GM12874 (cell line): ENCODE measurements at regions not wholly inside any gene's neighbourhood (a gene's known extent, or its start where the extent isn't known, plus 50 kb on each side); places are given as distances from the start of the nearest gene placed in this dataset.

Experiments used
- CTCF ChIP-seq: IDR thresholded peaks from 2 replicates; pipeline ENCODE4 v1.5.1; 2011; ENCODE audit warnings: low read depth, mild to moderate bottlenecking, control low read depth, low read length, moderate library complexity; ENCODE audit not compliant: insufficient read depth

- no peak for TF ChIP-seq CTCF
Observed at GRCh38 chr4:35710343-35710742, 534.0 kb downstream of the ARAP2 start.

GRCh38 chr4:35711127-35711526 lies 533.2 kb downstream of the ARAP2 start:
- no peak for TF ChIP-seq CTCF

- no peak for TF ChIP-seq CTCF
Observed at GRCh38 chr4:35723973-35724372, 520.3 kb downstream of the ARAP2 start.

- peak; percentile 19; the same call in 1 of the 2 replicates for TF ChIP-seq CTCF
Observed at GRCh38 chr4:35725131-35725530, 519.2 kb downstream of the ARAP2 start.

GRCh38 chr4:35730414-35730813 lies 513.9 kb downstream of the ARAP2 start:
- no peak for TF ChIP-seq CTCF

- no peak for TF ChIP-seq CTCF
Observed at GRCh38 chr4:35734381-35735098, 509.8 kb downstream of the ARAP2 start.

- no peak for TF ChIP-seq CTCF
Observed at GRCh38 chr4:35739308-35739707, 505.0 kb downstream of the ARAP2 start.

GRCh38 chr4:35754047-35754446 lies 490.3 kb downstream of the ARAP2 start:
- no peak for TF ChIP-seq CTCF
